GM19238 (cell line): ENCODE measurements at regions not wholly inside any gene's neighbourhood (a gene's known extent, or its start where the extent isn't known, plus 50 kb on each side); places are given as distances from the start of the nearest gene placed in this dataset.

Experiments used
- DNase-seq: peaks from one replicate; pipeline ENCODE4 v3.0.0; 2011; ENCODE audit warnings: low spot score; ENCODE audit not compliant: insufficient read length

DNA sequence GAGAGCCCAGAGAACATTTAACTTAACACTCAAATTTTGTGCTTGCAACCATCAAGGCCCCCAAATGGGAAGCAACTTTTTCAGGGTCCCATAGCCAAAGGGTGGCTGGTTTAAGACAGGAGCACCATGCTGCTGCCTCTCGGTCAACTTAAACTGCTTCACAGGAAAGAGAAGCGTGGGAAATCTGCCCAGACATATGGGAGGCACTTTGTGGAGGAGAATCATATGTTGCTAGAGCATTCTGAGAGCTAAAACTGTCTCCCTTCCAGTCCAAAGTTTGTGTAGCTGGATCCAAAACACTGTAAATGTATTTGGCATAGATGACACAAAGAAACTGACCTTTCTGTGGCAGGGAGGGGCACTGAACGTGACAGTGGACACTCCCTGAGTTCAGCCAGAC, 305.9 kb upstream of the RORA start:
- no peak for DNase-seq

DNA sequence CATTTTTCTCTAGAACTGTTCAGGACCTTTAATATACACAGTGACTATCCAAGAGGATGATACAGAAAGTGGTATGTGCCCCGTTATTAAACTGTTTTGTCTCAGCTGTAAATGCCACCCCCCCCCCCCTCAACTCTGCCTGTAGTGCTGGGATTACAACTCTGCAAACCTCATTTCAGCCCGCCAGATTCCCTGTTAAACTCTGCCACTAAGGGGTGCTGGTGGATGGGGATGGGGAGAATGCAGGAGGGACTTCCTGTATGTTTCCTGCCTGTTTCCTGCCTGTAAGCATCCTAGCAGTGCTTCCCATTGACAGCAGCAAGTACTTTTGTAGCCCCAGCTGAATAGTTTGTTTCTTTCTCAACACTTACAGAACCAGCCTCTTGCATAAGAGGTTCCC, 301.7 kb upstream of the RORA start:
- DNase-seq, result no peak

DNA sequence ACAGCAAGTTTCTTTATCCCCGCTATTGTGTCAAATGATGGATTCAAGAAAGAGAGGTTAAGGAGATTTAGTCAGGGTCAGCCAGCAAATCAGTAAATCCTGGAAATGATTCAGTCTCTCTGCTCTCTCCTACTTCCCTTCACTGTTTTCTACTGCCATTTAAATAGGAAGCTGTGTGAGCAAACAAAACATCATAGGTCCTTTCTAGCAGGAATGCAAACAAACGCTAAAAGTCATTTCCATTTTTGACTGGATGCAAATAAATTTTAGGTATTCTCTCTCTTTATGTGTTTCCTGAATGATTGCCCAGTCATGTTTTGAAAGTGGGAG, 299.4 kb upstream of the RORA start:
- no peak for DNase-seq

DNA sequence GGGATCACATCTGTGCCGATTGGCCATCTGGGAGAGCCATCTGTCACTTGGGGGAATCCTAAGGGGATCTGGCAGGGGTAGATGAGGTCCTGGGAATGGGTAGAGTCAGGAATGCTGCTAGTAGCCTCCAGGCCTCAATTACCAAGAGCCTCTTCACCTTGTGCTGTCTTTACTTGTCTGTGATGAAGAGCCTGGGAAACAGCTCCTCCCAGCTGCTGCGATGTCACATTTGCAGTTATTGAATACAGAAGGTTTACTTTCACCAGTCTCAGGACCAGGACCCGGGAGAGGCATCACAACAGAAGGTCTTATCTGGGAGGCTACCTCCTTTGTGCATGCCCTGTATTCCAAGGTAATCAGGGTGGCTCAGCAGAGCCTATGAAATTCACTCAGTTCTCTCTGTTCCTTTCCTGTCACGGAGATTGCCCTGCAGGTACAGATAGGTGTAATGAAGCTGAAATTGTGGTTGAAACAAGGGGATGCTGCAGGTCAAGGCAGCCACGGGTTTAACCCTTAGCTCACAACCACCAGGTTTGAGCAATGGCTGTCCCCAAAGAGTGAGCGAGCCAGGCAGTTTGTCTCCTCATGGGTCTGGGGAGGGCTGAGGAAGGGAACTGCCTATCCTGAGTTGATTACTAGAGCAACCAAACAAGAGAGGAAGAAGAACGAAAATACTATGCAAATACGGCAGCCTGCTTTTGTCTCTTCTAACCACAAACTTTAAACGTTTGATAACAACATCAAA, 298.9 kb upstream of the RORA start:
- no peak for DNase-seq

DNA sequence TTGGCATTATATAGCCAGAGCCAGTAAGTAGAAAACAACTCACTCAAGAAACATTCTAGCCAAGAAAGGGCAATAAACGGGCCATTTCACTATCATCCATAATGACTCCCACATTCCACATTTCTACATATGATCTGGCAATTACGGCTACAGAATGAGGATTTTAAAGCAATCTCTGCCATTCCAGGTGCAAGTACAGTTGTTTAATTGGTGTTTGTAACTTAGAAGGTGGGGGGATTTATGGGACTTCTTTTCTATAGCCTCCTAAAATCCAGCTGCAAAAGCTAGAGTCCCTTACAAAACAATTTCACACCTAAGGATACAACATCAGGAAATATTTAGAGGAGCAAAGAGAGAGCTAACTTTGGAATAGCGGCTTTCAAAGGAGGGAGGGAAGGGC, 295.4 kb upstream of the RORA start:
- DNase-seq, result no peak

DNA sequence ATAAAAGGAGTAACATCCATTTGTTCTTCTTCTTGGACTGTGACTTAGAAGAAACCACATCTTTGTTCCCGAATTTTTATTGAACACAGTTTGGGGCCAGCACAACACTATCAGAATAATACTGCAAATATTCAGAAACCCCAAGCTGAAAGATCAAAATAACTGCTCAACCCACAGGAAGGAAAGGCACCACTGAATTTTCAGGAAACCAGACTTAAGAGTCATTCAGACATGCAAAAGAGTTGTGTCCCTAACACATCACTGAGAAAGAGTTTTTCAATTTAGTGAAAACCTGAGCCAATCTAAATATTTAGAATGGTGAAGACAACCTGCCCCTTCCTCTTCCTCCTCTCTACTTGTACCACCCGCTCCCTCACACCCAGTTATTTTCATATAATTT, 295.0 kb upstream of the RORA start:
- no peak for DNase-seq

DNA sequence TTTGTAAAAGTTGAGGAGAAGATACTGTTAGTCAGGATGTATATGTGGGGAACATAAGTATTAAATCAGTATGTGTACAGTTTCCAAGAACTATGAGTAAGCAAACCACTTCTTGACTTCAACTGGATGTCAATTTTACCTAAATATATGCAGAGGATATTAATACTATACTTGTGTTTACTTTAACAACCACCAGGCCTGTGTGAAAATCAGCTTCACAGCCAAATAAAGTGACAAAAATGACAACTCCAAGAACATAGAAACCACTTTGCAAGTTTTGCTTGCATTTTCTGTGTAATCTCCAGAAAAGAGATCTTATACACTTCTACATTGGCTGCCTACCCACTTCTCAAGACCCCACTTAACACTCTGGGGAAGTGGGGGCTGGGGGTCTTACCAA, 293.3 kb upstream of the RORA start:
- no peak for DNase-seq

DNA sequence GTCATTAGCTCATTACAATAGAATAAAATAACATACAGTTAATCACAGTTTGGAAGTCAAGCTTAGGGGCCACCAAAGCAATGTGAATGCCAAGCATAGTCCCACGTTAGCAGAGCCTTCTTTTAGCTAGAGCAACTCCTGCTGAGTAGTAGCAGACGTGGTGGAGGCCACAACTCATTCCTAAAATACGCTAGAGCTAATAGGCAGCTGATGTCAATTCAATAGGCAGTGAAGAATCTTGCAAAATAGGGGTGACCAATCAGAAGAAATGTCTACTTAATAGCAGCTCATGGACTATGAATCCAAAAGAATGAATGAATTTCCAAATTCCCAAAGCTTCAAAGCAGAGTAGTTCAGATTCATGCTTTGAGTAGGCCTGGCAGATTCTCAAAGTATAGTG, 292.9 kb upstream of the RORA start:
- DNase-seq, result no peak

DNA sequence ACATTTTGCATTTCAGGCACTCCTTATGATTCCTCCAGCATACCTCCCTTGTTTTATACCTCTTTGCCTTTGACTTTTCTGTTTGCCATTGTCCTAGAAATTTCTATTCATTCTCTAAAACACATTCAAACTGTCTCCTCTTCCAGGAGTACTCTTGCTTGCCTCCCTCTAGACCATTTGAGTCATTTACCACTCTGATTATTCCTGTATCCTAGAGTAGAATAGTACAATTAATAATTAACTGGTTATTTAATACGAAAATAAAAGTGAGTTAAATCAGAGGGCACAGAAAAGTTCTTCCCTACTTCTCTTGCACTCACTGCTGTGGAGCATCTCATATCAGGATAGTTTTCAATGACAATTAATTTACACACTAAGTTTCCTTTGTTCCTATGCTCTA, 290.2 kb upstream of the RORA start:
- DNase-seq, result no peak

DNA sequence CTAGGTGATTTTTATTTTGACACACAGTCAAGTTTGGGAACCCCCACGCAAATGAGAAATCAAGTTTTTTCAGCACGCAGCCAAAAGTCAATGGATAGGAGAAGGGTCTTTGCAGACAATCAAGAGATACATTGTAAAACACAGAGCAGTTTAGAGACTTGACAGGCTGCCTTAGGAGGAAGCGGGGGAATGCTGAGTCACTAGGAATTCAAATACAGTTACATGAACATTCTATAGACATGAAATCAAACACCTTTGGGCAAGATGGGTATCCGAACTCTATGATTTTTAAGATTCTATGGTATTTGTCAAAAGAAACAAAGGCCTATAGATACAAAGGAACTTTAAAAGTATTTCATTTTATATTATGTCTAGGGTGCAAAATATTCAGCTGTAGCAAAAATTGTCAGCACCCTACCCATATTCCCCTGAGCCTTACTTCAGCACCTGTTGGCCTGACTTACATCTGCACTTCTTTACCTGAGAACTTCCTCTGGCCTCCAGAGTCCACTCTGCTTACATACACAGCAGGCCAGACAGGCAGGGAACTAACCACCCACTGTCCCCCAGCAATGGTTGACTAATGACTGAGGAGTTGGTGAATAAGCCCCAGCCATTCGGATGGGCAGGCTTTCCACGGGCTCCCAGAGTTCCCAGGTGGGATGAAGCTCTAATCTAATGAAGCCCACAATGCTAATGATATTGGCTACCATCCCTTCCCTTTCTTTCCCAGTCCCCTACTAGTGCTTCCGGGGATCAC, 289.3 kb upstream of the RORA start:
- DNase-seq, result no peak

DNA sequence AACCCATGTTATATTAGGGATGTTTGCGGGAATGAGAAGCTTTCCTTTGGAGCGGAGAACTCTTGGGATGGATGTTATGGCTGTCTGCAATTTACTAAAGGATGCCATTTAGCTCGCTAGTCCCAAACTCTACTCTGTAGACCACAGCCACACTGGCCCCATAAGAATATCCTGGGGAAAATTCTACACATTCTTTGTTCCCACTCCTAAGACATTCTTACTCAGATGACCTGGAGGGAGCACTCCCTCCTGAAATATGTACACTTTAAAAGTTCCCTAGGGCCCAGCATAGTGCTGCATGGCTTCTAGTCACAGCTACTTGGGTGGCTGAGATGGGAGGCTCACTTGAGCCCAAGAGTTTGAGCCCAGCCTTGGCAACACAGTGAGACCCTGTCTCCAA, 288.7 kb upstream of the RORA start:
- DNase-seq, result no peak

DNA sequence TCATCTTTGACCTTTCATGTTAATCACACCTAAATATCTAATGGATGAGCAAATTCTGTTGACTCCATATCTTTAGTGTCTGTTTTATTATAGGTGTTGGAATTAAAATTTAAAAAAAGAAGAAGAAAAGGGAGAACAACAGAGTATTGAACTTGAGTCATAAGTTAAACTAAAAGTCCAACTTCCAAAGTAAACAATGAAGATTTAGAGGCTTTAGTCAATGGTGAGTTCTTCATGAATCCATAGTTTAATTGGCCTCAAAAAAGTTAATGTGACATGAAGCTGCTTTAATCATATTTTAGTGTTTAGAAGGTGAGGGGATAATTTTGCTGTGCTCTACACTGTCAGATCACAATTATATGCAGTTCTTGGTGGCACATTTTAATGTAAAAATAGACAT, 288.2 kb upstream of the RORA start:
- DNase-seq, result no peak

DNA sequence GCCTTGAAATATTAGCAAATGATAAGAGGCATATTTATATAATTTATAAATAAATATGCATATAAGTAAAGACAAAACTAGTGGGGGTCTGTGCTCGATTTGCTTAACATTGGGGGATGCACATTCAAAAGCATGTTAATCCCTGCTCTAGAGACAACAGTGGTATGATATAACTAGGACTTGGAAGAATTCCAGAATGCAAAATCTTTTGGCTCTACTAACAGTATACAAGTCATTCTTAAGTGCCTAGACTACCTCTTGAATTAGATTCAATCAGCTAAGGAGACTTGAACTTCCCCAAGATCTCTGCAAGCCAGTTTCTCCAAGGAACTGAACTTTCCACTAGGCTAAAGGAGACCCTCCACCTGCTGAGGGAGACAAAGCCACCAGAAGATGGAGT, 282.7 kb upstream of the RORA start:
- no peak for DNase-seq

DNA sequence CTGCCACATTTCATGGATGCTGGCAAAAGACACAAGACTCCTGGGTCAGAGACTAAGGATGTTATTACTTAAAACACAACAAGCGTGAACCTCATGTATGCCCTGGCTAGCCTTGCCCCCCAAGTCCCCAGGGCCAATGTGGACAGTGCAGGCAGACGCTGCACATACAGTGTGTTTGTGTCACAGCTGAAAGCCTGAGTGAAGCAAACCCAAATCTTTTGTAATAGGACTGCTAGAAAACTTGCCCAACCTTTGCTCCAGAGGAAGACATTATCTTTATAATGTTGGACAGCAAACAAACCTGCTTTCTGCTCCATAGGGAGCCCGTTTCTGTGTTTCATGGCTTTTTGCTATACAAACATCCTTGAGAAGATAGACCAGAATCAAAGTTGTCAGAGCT, 282.0 kb upstream of the RORA start:
- DNase-seq, result no peak

DNA sequence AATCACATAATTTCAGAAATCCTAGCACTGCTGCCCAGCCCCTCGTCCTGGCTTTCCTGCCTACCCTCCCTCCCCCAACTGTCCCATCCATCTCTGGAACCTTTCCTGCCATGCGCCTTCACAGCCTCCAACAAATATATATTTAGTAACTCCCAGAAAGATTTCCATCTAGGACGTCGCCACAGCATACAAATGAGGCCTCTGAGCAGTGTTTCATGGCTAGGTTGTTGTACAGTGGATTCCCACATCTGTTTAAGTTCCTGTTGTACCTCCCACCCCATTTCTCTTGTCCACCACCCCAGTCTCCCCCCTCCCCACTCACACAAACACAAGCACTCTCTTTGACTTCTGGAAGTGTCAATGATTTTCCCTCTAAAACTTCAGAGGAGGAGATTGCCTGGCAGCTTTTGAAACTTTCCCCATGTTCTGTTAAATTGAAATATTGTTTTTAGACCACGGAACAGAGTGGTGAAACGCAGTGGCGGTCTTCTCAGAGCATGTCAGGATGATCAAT, 280.3 kb upstream of the RORA start:
- no peak for DNase-seq

DNA sequence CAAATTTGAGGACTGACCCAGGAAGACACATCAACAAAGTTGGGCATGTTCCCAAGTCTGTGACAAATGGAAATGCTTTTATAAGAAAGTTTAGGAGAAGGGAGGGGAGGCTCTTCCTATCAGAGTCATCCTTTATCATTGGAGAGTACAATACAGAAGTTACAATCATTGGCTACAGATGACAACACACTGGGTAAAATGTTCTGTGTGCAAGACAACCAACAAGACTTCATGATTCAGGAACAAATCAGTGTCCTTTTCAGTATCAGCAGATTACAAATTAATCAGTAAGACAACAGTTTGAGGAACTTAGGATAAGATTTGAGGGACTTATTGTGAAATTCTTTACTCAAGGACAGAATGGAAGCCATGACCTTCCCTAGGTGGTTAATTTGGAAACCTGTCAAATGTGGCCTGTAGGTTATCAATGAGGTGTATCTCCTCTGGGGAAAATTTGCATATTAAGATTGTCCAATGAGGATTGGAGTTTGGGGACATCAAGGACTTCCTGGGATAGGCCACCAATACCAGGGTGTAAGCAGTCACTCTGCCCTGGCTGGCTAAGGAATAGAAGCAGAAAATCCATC, 274.4 kb upstream of the RORA start:
- no peak for DNase-seq

DNA sequence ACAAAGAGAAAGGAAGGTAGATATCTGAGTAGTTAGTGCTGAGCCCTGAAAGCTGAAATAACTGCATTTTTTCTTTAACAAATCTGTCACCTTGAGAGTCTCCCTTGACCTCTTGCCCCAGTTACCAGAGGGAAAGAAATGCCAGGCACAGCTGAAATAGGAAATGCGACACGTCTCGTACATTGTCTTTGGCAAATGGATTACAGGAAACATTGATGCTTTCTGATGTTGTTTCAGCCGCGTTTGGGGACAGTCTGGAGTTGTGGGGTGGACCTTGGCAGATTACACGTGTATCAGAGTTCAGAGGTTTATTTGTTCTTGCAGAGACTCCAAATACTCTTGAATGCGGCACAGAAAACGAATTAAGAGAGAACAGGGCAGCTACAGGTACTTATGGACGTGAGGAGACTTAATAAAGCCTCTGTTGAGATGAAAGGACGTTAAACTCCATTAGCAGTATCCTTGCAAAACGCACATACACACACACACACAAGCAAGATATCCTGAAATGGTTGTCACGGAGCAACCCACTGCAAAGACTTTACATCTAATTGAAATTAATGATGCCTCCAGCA, 272.8 kb upstream of the RORA start:
- no peak for DNase-seq

DNA sequence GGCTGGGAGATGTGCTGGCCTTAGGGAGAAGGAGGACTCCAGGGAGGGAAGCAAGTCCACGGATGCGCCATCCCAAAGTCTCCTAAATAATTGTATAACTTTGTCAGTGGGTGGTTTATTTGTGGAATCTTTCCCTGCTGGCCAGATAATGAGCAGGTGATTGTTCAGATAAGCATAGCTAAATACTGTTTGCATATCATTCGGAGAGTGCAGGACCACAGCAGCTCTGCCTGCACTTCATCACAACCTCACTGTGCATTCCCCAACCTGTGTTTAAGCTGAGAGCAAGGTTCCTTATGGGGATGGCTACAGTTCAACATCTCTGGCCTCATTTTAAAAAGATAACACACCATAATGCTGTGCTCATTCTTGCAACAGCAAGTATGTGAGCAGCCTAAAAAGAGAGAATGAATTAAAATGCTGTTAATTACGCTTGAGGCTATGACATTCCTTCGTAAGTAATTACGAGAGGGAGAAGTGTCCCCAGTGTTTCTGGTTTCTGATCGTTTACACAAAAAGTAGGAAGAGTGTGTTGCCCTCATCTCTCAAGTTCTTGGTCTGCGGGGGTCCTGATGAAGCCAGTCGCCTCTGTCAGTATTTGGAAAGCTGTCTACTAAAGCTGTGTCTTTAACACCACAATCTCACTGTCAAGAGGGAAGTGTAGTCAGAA, 272.0 kb upstream of the RORA start:
- DNase-seq, result no peak

DNA sequence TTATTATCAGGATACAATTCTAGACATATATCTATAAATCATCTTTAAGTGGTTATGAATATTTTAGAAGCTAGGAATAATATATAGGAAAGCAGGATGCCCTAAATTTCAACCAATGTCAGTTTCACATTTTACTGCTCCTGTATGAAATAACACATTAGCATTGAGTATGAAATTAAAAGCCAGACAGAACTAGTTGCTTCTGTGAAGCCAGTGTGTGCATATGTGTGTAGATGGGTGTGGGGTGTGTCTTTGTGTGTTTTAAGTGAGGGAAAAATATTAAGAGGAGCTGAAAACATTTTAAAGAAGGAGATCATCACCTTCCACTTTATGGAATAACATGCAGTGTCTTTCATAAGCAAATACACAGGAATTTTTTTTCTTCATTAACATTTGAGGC, 271.4 kb upstream of the RORA start:
- DNase-seq, result no peak

DNA sequence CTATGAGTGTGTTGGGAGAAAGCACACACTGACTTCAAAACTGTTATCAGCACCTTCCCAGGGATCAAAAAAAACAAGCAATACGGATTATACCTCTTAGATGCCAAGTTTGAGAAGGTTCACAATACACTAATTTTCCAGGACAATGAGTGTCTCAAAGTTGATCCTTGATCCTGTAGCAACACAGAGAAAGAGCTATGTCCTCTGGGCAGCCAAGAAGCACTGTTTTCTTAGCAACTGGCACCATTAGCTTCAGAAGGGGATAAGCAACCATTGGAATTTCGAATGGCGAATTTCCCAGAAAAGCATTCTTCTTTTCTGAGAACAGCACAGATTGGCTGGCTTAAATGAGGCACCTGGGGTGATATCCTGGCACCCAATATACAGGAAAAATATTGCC, 270.3 kb upstream of the RORA start:
- DNase-seq, result no peak

DNA sequence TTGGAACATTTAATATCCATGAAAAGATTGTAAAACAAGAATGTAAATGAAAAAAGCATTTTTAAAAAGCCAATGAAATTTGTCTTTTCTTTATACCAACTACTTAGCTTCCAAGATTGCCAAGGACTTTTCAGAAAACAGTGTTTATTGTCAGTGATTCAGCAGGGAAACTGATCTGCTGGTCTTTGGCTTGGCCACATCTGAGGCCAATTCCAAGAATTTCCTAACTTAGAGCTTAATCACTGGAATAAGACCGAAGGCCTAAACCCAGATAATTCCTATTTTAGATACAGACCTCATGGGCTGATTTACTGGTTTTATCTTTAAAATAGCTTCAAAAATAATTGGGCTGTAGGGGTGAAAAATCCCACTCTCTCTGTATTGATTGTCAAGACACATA, 260.5 kb upstream of the RORA start:
- no peak for DNase-seq

DNA sequence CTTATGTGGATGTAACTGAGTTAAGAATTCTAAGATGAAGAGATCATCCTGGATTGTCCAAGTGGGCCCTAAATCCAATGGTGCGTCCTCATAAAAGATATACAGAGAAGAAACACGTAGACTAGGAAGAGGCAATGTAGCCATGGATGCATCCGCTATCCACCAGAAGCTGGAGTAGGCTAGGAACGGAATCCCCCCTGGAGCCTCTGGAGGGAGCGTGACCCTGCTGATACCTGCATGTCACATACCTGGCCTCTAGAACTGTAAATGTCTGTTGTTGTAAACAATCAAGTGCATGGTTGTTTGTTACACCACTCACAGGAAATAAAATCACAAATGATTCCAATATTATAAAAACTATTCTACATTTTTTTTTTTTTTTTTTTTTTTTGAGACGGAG, 254.5 kb upstream of the RORA start:
- no peak for DNase-seq
